ENCODE measurements at regions not wholly inside any gene's neighbourhood (a gene's known extent, or its start where the extent isn't known, plus 50 kb on each side); places are given as distances from the start of the nearest gene placed in this dataset.

DNA sequence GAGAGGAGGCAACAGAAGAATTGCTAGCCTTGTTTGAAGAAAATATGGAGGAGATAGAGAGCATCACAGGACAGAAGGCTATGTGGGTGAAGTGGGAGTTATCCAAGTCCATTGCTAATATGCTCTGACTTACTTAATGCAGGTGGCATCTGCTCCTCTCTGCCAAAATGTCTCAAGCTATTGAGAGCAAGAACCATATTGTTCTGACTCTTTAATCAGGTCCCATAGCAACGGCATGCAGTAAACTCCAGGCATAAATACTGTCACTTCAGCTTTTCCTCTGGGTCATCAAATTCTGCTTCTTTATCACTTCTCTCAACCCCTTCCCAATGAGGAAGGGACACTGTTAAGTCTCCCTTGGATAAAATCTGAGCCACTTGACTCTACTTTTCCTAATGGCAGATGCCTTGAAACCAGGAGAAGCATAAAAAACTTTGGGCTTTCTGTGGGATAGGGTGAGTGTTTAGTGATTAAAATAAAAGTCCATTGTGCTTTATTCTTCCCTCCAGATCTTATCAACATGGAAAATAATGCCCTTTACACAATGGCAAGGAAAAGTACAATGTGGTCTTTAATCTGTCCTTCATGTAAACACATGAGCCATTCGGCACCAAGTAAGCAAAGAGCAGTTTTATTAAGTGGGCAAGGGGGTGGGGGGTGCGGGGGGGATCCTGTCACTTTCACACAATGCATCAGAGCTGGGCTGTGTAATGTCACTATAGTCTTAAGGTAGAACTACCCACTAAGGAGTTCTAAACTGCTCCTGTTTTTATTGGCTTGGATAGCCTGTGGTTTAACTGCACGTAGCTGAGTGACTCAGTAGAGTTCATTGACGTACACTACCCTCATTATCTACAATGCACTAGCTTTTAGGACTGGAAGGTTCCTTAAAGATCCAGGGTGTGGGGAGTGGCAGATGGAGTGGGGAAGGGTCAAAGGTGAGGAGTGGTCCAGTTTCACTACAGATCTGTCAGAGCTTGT lies 71.0 kb upstream of the TARS1 start:
- no peak for DNase-seq
- 53 to 67% methylated on average over 4 to 5 of the region's 5 CpGs for WGBS, 2 donors
- no peak overlapping the region for H3K4me3 ChIP-seq

GRCh38 chr5:33370466-33370859 lies 70.3 kb upstream of the TARS1 start:
- no peak overlapping the region for H3K4me3 ChIP-seq
- H3K9me3 ChIP-seq = no peaks in the 10 kb centered on the region
- ATAC-seq (ENCODE audit: low FRiP score in 2 of 2) (no peak), DNase-seq (no peak)
- no peaks in the 10 kb centered on the region for H3K36me3 ChIP-seq
- H3K27ac ChIP-seq = peak overlapping the region in 1 of 4 donors; percentile 24
- H3K4me1 ChIP-seq = peaks cover 0 to 3% (median 0%) of the 10 kb centered on the region in 4 donors
- whole genome bisulfite sequencing, 2 donors = 57 to 73% methylated on average over 2 of the region's 2 CpGs
- TF ChIP-seq EP300 (IDR thresholded peaks at IDR 0.05) (no peak), POLR2A (IDR thresholded peaks at IDR 0.05) (no peak), POLR2AphosphoS5 (IDR thresholded peaks at IDR 0.05) (no peak)
- TF ChIP-seq, protein P1, sequence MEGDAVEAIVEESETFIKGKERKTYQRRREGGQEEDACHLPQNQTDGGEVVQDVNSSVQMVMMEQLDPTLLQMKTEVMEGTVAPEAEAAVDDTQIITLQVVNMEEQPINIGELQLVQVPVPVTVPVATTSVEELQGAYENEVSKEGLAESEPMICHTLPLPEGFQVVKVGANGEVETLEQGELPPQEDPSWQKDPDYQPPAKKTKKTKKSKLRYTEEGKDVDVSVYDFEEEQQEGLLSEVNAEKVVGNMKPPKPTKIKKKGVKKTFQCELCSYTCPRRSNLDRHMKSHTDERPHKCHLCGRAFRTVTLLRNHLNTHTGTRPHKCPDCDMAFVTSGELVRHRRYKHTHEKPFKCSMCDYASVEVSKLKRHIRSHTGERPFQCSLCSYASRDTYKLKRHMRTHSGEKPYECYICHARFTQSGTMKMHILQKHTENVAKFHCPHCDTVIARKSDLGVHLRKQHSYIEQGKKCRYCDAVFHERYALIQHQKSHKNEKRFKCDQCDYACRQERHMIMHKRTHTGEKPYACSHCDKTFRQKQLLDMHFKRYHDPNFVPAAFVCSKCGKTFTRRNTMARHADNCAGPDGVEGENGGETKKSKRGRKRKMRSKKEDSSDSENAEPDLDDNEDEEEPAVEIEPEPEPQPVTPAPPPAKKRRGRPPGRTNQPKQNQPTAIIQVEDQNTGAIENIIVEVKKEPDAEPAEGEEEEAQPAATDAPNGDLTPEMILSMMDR (IDR thresholded peaks at IDR 0.05) = no peak
- no peaks in the 10 kb centered on the region for H3K27me3 ChIP-seq

More for the DNA sequence above, 71.0 kb upstream of the TARS1 start:
- Histone ChIP-seq H3K4me1 (peaks cover under 1 to 5% (median 2%) of the 10 kb centered on the region in 4 donors), H3K27ac (peak overlapping the region in 2 of 4 donors; percentile 26 to 42), H3K9me3 (no peaks in the 10 kb centered on the region), H3K27me3 (no peaks in the 10 kb centered on the region), H3K36me3 (no peaks in the 10 kb centered on the region)
- TF ChIP-seq POLR2A (IDR thresholded peaks at IDR 0.05) (no peak), EP300 (IDR thresholded peaks at IDR 0.05) (no peak), POLR2AphosphoS5 (IDR thresholded peaks at IDR 0.05) (no peak)
- TF ChIP-seq, protein P1 (IDR thresholded peaks at IDR 0.05) = no peak
- ATAC-seq (ENCODE audit: low FRiP score in 2 of 2) = no peak

DNA sequence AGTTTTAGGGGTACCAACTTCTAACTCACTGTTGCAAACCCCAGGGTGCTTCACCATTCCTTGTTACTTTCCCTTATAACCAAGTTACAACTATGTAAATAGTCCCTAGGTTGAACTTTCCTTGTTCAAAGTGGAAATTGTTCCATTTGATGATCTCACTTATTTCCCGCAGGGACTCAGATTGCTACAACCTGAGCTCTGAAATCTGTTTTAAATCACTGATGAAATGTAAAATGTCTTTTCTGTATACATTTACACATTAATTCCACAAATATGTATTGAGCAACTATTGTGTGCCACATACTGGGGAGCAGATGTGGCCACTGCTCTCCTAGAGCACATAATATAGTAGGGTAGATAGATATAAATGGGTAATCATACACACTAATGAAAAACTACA lies 69.1 kb upstream of the TARS1 start:
- H3K4me3 ChIP-seq = no peak overlapping the region
- H3K4me1 ChIP-seq = peaks cover 0 to 3% (median 0%) of the 10 kb centered on the region in 4 donors
- peak in 1 of 2 donors; percentile 10 for ATAC-seq (ENCODE audit: low FRiP score in 2 of 2)
- 86 to 94% methylated on average over 1 of the region's 1 CpG for WGBS, 2 donors
- TF ChIP-seq POLR2AphosphoS5 (IDR thresholded peaks at IDR 0.05) (no peak), POLR2A (IDR thresholded peaks at IDR 0.05) (no peak), EP300 (IDR thresholded peaks at IDR 0.05) (no peak)
- TF ChIP-seq, protein P1 (IDR thresholded peaks at IDR 0.05) = no peak
- no peaks in the 10 kb centered on the region for H3K27me3 ChIP-seq
- H3K27ac ChIP-seq = no peak overlapping the region
- H3K36me3 ChIP-seq = no peaks in the 10 kb centered on the region
- no peak for DNase-seq
- H3K9me3 ChIP-seq = no peaks in the 10 kb centered on the region

DNA sequence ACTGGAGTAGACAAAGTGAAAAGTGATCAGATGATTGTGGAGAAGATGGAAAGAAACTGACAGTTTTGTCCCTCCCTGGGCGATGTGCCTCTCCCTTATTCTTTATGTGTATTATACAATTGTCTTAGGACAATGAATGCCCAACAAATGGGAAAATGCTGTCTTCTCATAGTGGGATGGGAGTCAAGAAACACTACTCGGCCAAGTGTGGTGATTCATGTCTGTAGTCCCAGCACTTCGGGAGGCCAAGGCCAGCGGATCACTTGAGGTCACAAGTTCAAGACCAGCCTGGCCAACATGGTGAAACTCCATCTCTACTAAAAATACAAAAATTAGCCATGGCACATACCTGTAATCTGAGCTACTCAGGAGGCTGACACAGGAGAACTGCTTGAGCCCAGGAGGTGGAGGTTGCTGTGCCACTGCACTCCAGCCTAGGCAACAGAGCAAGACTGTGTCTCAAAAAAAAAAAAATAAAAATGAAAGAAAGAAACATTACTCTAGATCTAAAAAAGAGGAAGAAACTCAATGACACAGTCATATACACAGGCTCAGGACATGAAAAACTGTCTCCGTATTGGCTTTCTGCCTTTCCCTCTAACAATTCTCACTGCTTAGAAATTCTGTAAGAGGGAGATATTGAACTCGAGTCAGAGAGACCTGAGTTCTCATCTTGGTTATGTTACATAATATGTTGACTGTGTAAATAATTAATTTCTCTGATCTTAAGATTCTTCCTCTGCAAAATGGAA lies 67.9 kb upstream of the TARS1 start:
- 83 to 84% methylated on average over 6 of the region's 6 CpGs for WGBS, 2 donors
- Histone ChIP-seq H3K27me3 (no peaks in the 10 kb centered on the region), H3K36me3 (no peaks in the 10 kb centered on the region), H3K27ac (no peak overlapping the region), H3K4me3 (no peak overlapping the region), H3K4me1 (peaks cover 0 to 3% (median 0%) of the 10 kb centered on the region in 4 donors), H3K9me3 (no peaks in the 10 kb centered on the region)
- TF ChIP-seq POLR2AphosphoS5 (IDR thresholded peaks at IDR 0.05) = no peak
- TF ChIP-seq, protein P1 (IDR thresholded peaks at IDR 0.05) = no peak
- TF ChIP-seq EP300 (IDR thresholded peaks at IDR 0.05) = no peak
- no peak for TF ChIP-seq POLR2A (IDR thresholded peaks at IDR 0.05)
- ATAC-seq (ENCODE audit: low FRiP score in 2 of 2) (no peak), DNase-seq (no peak)
